Ascending aorta (tissue), 2 donors: ENCODE measurements at regions not wholly inside any gene's neighbourhood (a gene's known extent, or its start where the extent isn't known, plus 50 kb on each side); places are given as distances from the start of the nearest gene placed in this dataset.

Source experiments
- DNase-seq, 2 donors: peaks; one replicate each; pipeline ENCODE4 v3.0.0-alpha.2; 2019; ENCODE audit warnings: low spot score in 2 of 2
- H3K27ac ChIP-seq, 2 donors: fragments of 200-600 bp; sonication (generic); one replicate each; pipeline ENCODE4 v1.5.1; 2016 to 2017; ENCODE audit warnings: mild to moderate bottlenecking in 1 of 2
- H3K27me3 ChIP-seq: fragments of 200-600 bp; sonication (generic); one replicate; pipeline ENCODE4 v1.5.1; 2017
- H3K36me3 ChIP-seq, 2 donors: fragments of 200-600 bp; sonication (generic); one replicate each; pipeline ENCODE4 v1.5.1; 2016
- H3K4me1 ChIP-seq, 2 donors: fragments of 200-600 bp; sonication (generic); one replicate each; pipeline ENCODE4 v1.5.1; 2016 to 2017; ENCODE audit warnings: mild to moderate bottlenecking in 1 of 2
- H3K4me3 ChIP-seq, 2 donors: fragments of 200-600 bp; sonication (generic); one replicate each; pipeline ENCODE4 v1.5.1; 2016 to 2017; ENCODE audit warnings: mild to moderate bottlenecking in 1 of 2
- H3K9me3 ChIP-seq, 2 donors: fragments of 200-600 bp; sonication (generic); one replicate each; pipeline ENCODE4 v1.5.1; 2016
- CTCF ChIP-seq, 3 experiments: fragments of 200-600 bp in 2 of 3; fragments of 450-650 bp in 1 of 3; sonication (generic) in 2 of 3; IDR thresholded peaks; one replicate each; pipeline ENCODE4 v1.5.1; 2016 to 2019; ENCODE audit warnings: antibody characterized with exemption in 3 of 3, mild to moderate bottlenecking in 1 of 3, moderate library complexity in 1 of 3
- intact Hi-C: fragments of 100-400 bp; cut with DNase I; formaldehyde crosslinking; loops from one replicate; pipeline ENCODE4 v1.15.1; 2023

- no peaks in the 10 kb centered on the region for H3K9me3 ChIP-seq
- H3K27me3 ChIP-seq, result no peaks in the 10 kb centered on the region
- DNase-seq, result no peak
- TF ChIP-seq CTCF (IDR thresholded peaks at IDR 0.05), result no peak
- intact Hi-C loops, result no loop called here
- no peak overlapping the region for H3K27ac ChIP-seq
- H3K4me1 ChIP-seq, result no peaks in the 10 kb centered on the region
- H3K36me3 ChIP-seq, result no peaks in the 10 kb centered on the region
- H3K4me3 ChIP-seq, result no peak overlapping the region
Measured at GRCh38 chr18:27696148-27696547, 480.8 kb downstream of the CDH2 start.

GRCh38 chr18:27695503-27695902 lies 481.4 kb downstream of the CDH2 start:
- Histone ChIP-seq H3K27ac (no peak overlapping the region), H3K27me3 (no peaks in the 10 kb centered on the region), H3K4me3 (no peak overlapping the region), H3K9me3 (no peaks in the 10 kb centered on the region), H3K36me3 (no peaks in the 10 kb centered on the region), H3K4me1 (no peaks in the 10 kb centered on the region)
- DNase-seq, result no peak
- TF ChIP-seq CTCF (IDR thresholded peaks at IDR 0.05), result no peak
- intact Hi-C loops, result no loop called here

- Histone ChIP-seq H3K9me3 (no peaks in the 10 kb centered on the region), H3K4me1 (no peaks in the 10 kb centered on the region), H3K4me3 (no peak overlapping the region), H3K27me3 (no peaks in the 10 kb centered on the region), H3K27ac (no peak overlapping the region), H3K36me3 (no peaks in the 10 kb centered on the region)
- no peak for TF ChIP-seq CTCF (IDR thresholded peaks at IDR 0.05)
- intact Hi-C loops, result no loop called here
- DNase-seq, result no peak
Measured at GRCh38 chr18:27695052-27695451, 481.9 kb downstream of the CDH2 start.

GRCh38 chr18:27688581-27688980 lies 488.3 kb downstream of the CDH2 start:
- Histone ChIP-seq H3K4me3 (no peak overlapping the region), H3K36me3 (no peaks in the 10 kb centered on the region), H3K4me1 (no peaks in the 10 kb centered on the region), H3K9me3 (peaks cover 0 to 15% of the 10 kb centered on the region in 2 donors), H3K27me3 (no peaks in the 10 kb centered on the region), H3K27ac (no peak overlapping the region)
- intact Hi-C loops, result no loop called here
- no peak for TF ChIP-seq CTCF (IDR thresholded peaks at IDR 0.05)
- DNase-seq, result no peak

GRCh38 chr18:27687351-27687979 lies 489.5 kb downstream of the CDH2 start:
- no peak for DNase-seq
- no peak overlapping the region for H3K4me3 ChIP-seq
- no peaks in the 10 kb centered on the region for H3K27me3 ChIP-seq
- TF ChIP-seq CTCF (IDR thresholded peaks at IDR 0.05), result no peak
- H3K36me3 ChIP-seq, result no peaks in the 10 kb centered on the region
- no peaks in the 10 kb centered on the region for H3K4me1 ChIP-seq
- H3K9me3 ChIP-seq, result peaks cover 0 to 15% of the 10 kb centered on the region in 2 donors
- H3K27ac ChIP-seq, result no peak overlapping the region
- intact Hi-C loops, result no loop called here
